RPMI7951 (cell line): ENCODE measurements at regions not wholly inside any gene's neighbourhood (a gene's known extent, or its start where the extent isn't known, plus 50 kb on each side); places are given as distances from the start of the nearest gene placed in this dataset.
A peak's percentile ranks its signal among the peaks of the same experiment; 100 is the strongest.

Experiments
- DNase-seq: peaks from one replicate; pipeline ENCODE4 v3.0.0-alpha.2; 2012; ENCODE audit warnings: low read depth

GRCh38 chr11:76721755-76722677 is 51.5 kb upstream of the LRRC32 start:
- peak; percentile 81 for DNase-seq

GRCh38 chr11:76723142-76723541 is 52.6 kb upstream of the LRRC32 start:
- DNase-seq, result no peak

GRCh38 chr11:76723548-76723947 is 53.0 kb upstream of the LRRC32 start:
- peak; percentile 45 for DNase-seq

GRCh38 chr11:76724171-76724768 is 53.7 kb upstream of the LRRC32 start:
- DNase-seq, result no peak

DNA sequence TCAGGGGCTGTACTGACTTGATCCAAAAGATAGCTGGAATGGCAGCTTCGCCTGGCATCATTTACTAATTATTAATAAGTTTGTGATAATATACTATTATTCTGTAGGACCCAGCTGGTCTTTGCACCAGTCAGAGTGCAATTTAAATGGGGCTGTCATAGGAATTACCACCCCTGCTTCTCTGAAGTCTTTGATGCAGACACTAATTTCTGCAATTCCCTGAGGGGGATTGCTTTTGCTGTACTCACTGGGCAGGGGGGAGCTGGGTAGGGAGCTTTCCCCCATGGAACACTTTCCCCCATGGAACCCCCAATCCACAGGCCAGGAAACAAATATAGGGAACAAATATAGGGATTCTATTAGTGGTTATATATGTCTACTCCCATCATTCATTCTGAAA is 54.9 kb upstream of the TSKU start:
- no peak for DNase-seq

GRCh38 chr11:76728778-76729177 is 54.4 kb upstream of the TSKU start:
- no peak for DNase-seq

DNA sequence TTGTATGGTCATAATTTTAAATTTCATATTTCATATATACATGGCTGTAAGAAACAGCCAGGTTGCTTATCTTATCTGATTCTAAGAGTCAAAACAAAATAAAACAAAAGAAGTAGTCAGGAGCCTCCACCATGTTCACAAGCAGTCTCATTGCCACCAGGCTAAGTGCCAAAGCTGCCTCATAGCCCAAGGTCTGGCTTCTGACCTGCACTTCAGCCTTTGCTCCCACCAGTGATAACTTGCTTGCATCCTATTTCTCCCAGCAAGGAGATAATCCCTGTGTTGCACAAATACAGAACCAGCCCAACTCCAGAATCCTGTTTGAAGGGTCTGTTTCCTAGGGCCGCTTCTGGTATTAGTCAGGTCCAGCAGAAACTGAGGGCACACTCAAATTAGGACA is 53.9 kb upstream of the TSKU start:
- no peak for DNase-seq

DNA sequence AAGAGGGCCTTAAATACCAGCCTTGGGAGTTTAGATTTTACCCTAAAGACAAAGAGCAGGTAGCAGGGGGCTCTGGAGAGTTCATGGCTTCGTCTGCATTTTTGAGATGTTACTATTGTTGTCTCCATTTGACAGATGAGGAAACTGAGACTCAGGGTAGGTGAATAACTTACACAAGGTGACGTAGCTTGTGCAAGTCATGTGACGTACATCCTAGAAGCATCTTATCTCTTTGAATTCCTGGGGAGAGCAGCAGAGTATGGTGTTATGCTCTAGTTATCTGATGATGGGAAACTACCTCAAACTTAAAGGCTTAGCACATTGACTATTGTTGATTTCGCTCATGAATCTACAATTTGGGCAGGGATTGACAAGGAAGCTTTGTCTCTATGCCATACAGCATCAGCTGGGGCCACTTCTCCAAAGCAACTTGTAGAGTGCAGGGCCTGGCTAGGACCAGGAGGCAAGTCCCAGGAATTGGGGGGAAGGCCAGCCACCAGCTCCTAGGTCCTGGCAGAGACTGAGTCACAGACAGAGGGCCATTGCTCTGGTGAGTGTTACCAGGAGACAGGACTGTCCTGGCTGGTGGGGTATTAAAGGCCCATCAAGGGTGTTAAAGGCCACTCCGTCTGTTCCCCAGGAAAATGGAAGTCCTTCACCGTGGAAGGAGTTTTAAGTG is 52.1 kb upstream of the TSKU start:
- DNase-seq, result no peak

GRCh38 chr11:76732643-76733042 is 50.5 kb upstream of the TSKU start:
- DNase-seq, result no peak
